NCI-H2196 treated with DMSO at 0.1 percent for 48 hours (cell line): ENCODE measurements at regions not wholly inside any gene's neighbourhood (a gene's known extent, or its start where the extent isn't known, plus 50 kb on each side); places are given as distances from the start of the nearest gene placed in this dataset.
"Not testable (repeated sequence)": the region's sequence is repeated elsewhere in the genome, so short reads cannot be mapped to it uniquely, and the experiment has no call there.

Source experiments
- DNase-seq: peaks from one replicate; lab custom pipeline; 2025; ENCODE audit not compliant: unreplicated experiment; lab: John Stamatoyannopoulos, UW

DNA sequence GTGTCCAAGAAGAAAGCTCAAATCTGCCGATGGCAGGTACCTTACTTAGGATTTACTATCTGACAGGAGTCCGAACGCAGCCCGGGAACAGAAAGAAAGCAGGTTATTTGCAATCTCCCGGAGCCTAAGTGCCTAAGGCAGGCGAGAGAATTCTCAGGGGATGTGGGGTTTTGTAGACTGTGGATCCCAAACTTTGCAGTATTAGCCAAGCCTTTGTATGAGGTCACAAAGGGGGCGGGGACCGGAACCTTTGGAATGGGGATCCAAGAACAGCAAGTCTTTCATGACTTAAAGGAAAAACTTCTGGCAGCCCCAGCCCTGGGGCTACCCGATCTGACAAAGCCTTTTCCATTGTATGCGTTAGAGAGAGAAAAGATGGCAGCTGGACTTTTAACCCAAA lies 80.6 kb upstream of the RUBCNL start:
- DNase-seq = not testable (repeated sequence)

DNA sequence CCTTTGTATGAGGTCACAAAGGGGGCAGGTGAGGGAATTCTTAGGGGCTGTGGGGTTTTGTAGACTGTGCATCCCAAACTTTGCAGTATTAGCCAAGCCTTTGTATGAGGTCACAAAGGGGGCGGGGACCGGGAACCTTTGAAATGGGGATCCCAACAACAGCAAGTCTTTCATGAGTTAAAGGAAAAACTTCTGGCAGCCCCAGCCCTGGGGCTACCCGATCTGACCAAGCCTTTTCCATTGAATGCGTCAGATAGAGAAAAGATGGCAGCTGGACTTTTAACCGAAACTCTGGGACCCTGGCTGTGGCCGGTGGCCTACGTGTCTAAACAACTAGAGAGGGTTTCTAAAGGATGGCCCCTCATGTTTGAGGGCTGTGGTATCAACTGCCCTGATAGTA lies 79.0 kb upstream of the RUBCNL start:
- not testable (repeated sequence) for DNase-seq

DNA sequence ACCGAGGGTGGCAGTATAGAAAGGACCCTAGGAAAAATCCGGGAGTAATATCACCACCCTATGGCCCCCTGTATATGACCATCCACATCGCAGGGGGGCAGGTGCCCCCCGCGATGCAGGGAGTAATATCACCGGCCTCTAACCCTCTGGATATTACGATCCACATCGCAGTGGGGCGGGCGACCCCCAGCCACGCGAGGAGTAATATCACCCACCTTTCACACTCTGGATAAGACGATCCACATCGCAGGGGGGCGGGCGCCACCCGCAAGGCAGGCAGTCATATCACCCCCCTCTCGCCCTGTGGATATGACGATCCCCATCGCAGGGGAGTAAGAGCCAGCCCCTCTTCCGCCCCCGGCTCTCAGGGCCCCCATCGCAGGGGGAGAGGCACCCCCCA lies 76.7 kb upstream of the RUBCNL start:
- DNase-seq = no peak

DNA sequence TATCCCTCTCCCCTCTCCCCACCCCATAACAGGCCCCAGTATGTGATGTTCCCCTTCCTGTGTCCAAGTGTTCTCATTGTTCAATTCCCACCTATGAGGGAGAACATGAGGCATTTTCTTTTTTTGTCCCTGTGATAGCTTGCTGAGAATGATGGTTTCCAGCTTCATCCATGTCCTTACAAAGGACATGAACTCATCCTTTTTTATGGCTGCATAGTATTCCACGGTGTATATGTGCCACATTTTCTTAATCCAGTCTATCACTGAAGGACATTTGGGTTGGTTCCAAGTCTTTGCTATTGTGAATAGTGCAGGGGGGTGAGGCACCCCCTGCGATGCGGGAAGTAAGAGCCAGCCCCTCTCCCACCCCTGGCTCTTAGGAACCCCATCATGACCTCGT lies 73.2 kb upstream of the RUBCNL start:
- DNase-seq = not testable (repeated sequence)

DNA sequence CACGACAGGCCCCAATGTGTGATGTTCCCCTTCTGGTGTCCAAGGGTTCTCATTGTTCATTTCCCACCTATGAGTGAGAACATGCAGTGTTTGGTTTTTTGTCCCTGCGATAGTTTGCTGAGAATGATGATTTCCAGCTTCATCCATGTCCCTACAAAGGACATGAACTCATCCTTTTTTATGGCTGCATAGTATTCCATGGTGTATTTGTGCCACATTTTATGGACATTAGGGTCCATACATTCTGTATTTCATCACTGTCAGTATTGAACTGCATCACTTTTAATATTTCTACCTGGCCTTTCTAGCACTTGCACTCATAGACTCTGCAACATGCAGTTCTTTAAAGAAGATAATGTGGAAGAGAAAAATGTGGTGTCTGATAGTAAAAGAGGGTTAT lies 70.2 kb upstream of the RUBCNL start:
- DNase-seq = not testable (repeated sequence)

DNA sequence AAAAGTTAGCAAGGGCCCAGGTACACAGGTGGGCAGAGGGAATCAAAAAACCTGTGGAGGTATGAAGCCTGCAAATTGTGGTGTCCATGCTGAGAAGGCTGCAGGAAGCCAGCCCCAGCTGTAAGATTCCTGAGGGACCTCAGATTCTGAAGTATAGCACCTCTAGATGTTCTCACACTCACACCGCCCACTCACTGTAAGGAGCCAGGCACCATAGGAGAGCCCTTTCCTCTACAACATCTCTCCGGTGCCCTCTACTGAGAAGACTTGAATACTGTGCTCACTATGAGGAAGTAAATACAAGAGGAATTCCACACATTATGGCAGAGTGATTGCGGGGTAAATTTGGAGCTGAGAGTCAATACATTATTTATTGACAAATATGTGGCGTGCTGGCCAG lies 68.9 kb upstream of the RUBCNL start:
- not testable (repeated sequence) for DNase-seq

DNA sequence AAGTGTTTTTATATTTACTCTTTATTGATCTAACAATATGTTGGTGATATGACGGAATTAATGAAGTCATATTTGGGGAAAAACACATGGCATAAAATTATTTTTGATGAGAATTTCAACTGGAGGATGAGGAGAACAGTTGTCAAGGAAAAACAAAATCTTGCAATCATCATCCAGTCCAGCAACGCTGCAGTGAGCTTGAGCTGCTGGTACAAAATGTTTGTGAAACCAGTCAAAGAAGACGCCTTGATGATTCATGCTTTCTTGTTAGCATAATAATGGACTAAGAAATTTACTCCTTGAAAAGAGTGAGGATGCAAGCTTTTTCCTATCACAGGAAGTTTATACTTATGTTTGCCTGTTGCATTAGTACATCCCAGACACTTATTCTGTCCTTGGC lies 64.1 kb upstream of the RUBCNL start:
- DNase-seq = not testable (repeated sequence)

DNA sequence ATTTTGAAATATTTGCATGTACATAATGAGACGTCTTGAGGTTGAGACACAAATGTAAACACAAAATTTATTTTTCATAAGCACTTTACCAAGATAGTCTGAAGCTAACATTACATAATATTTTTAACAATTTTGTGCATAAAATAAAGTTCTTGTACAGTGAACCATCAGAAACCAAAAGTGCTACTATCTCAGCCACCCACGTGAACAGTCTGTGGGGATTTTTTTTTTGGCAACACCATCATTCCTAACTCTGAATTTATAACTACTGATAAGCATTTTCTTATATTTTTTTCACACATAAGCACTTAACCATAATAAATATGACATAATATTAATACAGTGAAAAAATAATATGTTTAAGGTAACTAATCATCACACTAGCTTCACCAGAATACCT lies 62.9 kb upstream of the RUBCNL start:
- DNase-seq = not testable (repeated sequence)

DNA sequence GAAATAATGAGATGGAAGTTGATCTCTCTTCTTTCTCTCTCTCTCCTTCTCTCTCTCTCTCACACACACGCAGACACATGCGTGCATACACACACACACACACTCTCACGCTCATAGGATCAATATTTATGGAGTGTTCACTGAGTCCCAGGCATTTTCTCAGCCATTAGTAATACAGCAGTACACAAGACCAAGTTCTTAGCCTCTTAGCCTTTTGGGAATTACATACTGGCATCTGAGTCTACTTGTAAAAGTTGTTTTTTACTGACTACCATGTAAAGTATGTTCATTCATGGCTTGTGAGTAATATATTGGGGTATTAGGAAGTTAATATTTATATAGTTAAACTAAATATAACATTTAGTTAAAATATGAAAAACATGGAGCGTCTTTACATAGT lies 61.1 kb upstream of the RUBCNL start:
- DNase-seq = not testable (repeated sequence)

DNA sequence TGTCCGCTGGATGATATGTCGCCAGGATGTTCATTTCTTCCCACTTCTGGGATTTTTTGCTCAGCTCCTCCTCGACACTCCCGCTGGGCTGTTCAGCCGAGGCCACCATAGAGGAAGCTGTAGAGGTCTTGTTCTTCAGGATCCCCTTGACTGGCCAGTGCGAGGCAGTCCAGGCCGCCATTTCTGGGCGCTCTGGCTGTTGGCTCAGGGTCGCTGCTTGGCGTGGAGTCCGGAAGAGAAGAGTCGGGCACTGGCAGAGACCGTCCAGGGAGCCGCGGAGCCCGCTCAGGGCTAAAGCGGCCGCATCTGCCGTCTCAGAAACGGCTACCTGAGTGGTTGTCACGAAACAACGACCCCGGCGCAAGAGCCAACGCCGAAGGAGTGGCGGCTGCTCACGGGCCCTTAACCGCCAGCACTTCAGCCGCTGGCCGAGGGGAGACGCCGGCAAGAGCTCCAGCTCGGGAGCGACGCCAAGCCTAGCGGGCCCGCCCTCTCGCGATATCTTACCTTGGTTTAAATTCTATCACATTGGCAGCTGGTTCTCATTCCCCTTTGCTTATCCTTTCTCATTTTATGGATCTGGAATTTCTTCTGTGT lies 50.9 kb upstream of the RUBCNL start:
- DNase-seq = not testable (repeated sequence)
